WERI-Rb-1 (cell line): ENCODE measurements at regions not wholly inside any gene's neighbourhood (a gene's known extent, or its start where the extent isn't known, plus 50 kb on each side); places are given as distances from the start of the nearest gene placed in this dataset.
"Not testable (repeated sequence)": the region's sequence is repeated elsewhere in the genome, so short reads cannot be mapped to it uniquely, and the experiment has no call there.

Source experiments
- DNase-seq: peaks from one replicate; pipeline ENCODE4 v3.0.0-alpha.2; 2020
- H3K27ac ChIP-seq: fragments of 250-450 bp; sonication (Bioruptor Pico); 2 replicates; pipeline ENCODE4 v1.5.1; 2020; ENCODE audit warnings: mild to moderate bottlenecking, moderate library complexity
- H3K27me3 ChIP-seq: fragments of 250-450 bp; sonication (Bioruptor Pico); 2 replicates; pipeline ENCODE4 v1.5.1; 2021; ENCODE audit warnings: mild to moderate bottlenecking, low read depth, moderate library complexity; ENCODE audit not compliant: insufficient read depth, severe bottlenecking
- H3K36me3 ChIP-seq: fragments of 250-450 bp; sonication (Bioruptor Pico); 2 replicates; pipeline ENCODE4 v1.5.1; 2020; ENCODE audit warnings: mild to moderate bottlenecking, moderate library complexity
- H3K4me3 ChIP-seq: 2 replicates; pipeline ENCODE4 v1.5.1; 2011; ENCODE audit warnings: low read depth, mild to moderate bottlenecking, control low read depth, low read length
- H3K9me3 ChIP-seq: fragments of 250-450 bp; sonication (Bioruptor Pico); 2 replicates; pipeline ENCODE4 v1.5.1; 2021; ENCODE audit warnings: mild to moderate bottlenecking, moderate library complexity; ENCODE audit not compliant: severe bottlenecking
- TF ChIP-seq, protein P1 (sequence below): IDR thresholded peaks from 2 replicates; pipeline ENCODE4 v1.5.1; 2011; ENCODE audit warnings: low read depth, mild to moderate bottlenecking, control low read depth, inconsistent platforms, low read length

GRCh38 chr5:6548756-6549285 lies 84.0 kb downstream of the NSUN2 start:
- Histone ChIP-seq H3K36me3 (no peaks in the 10 kb centered on the region), H3K9me3 (no peaks in the 10 kb centered on the region), H3K4me3 (no peak overlapping the region), H3K27ac (no peak overlapping the region), H3K27me3 (peaks cover 60% of the 10 kb centered on the region)
- TF ChIP-seq, protein P1, sequence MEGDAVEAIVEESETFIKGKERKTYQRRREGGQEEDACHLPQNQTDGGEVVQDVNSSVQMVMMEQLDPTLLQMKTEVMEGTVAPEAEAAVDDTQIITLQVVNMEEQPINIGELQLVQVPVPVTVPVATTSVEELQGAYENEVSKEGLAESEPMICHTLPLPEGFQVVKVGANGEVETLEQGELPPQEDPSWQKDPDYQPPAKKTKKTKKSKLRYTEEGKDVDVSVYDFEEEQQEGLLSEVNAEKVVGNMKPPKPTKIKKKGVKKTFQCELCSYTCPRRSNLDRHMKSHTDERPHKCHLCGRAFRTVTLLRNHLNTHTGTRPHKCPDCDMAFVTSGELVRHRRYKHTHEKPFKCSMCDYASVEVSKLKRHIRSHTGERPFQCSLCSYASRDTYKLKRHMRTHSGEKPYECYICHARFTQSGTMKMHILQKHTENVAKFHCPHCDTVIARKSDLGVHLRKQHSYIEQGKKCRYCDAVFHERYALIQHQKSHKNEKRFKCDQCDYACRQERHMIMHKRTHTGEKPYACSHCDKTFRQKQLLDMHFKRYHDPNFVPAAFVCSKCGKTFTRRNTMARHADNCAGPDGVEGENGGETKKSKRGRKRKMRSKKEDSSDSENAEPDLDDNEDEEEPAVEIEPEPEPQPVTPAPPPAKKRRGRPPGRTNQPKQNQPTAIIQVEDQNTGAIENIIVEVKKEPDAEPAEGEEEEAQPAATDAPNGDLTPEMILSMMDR = no peak
- no peak for DNase-seq

DNA sequence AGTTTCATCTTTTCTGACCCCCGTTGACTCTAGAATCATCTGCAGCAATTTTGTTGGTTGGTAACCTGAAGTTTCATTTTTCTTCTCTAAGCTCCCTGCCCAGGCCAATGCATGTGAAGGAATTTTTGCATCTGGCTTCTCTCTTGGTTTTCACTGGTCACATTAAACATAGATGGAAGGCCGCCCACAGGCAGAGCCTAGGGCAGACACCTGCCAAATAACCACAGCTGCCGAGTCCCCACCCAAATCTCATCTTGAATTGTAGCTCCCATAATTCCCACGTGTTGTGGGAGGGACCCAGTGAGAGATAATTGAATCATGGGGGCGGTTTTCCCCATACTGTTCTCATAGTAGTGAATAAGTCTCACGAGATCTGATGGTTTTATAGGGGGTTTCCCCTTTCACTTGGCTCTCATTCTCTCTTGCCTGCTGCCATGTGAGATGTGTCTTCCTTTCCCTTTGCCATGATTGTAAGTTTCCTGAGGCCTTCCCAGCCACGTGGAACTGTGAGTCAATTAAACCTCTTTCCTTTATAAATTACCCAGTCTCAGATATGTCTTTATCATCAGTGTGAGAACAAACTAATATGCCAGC lies 84.8 kb downstream of the NSUN2 start:
- peaks cover 59% of the 10 kb centered on the region for H3K27me3 ChIP-seq
- not testable (repeated sequence) for H3K36me3 ChIP-seq, H3K9me3 ChIP-seq, DNase-seq, H3K4me3 ChIP-seq, H3K27ac ChIP-seq

DNA sequence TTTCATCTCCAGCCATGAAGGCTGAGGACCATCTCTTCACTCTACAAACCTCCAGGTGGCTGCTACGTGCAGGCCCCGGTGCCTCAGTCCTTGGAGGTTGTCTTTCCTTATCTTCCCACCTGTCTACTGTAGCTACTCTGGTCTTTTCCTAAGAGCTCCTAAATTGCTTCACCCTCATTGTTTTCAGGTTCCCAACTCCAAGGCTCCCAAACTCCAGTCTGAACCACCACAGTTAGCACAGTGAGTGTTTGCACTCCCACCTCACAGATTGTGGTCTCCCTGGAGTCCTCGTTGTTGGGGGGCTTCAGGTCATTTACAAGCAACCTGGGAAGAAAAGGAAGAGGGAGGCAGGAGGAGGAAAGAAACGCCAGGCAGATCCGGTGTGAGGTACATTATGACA lies 85.3 kb downstream of the NSUN2 start:
- no peak for DNase-seq
- Histone ChIP-seq H3K27ac (no peak overlapping the region), H3K36me3 (no peaks in the 10 kb centered on the region), H3K27me3 (peaks cover 60% of the 10 kb centered on the region), H3K9me3 (no peaks in the 10 kb centered on the region), H3K4me3 (no peak overlapping the region)
- TF ChIP-seq, protein P1 = no peak

GRCh38 chr5:6545770-6546690 lies 86.8 kb downstream of the NSUN2 start:
- Histone ChIP-seq H3K36me3 (no peaks in the 10 kb centered on the region), H3K9me3 (peaks cover 2% of the 10 kb centered on the region), H3K4me3 (no peak overlapping the region), H3K27me3 (peaks cover 67% of the 10 kb centered on the region), H3K27ac (no peak overlapping the region)
- DNase-seq = no peak
- TF ChIP-seq, protein P1 = no peak

- H3K27me3 ChIP-seq = peaks cover 59% of the 10 kb centered on the region
- TF ChIP-seq, protein P1 = no peak
- DNase-seq = no peak
Observed at GRCh38 chr5:6545036-6545693, 87.7 kb downstream of the NSUN2 start.

DNA sequence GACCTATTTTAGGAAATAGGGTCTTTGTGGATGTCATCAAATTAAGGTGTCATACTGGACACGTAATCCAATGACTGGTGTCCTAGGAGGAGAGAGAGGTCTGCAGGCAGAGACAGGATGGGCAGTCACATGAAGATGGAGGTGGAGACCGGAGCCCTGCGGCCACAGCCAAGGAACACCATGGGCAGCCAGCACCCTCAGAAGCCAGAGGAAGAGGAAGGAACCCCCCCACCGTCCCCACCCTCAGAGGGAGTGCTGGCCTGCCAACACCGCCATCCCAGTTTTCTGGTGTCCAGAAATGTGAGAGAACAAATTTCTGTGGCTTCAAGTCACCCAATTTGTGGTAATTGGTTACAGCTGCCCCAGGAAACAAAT lies 88.3 kb downstream of the NSUN2 start:
- peaks cover 62% of the 10 kb centered on the region for H3K27me3 ChIP-seq
- H3K36me3 ChIP-seq = no peaks in the 10 kb centered on the region
- no peak overlapping the region for H3K4me3 ChIP-seq
- TF ChIP-seq, protein P1 = no peak
- H3K27ac ChIP-seq = no peak overlapping the region
- DNase-seq = no peak
- H3K9me3 ChIP-seq = peaks cover 2% of the 10 kb centered on the region

More at GRCh38 chr5:6545036-6545693, 87.7 kb downstream of the NSUN2 start:
- Histone ChIP-seq H3K4me3 (no peak overlapping the region), H3K27ac (no peak overlapping the region), H3K36me3 (no peaks in the 10 kb centered on the region), H3K9me3 (peaks cover 2% of the 10 kb centered on the region)
